ENCODE measurements at regions not wholly inside any gene's neighbourhood (a gene's known extent, or its start where the extent isn't known, plus 50 kb on each side); places are given as distances from the start of the nearest gene placed in this dataset.

DNA sequence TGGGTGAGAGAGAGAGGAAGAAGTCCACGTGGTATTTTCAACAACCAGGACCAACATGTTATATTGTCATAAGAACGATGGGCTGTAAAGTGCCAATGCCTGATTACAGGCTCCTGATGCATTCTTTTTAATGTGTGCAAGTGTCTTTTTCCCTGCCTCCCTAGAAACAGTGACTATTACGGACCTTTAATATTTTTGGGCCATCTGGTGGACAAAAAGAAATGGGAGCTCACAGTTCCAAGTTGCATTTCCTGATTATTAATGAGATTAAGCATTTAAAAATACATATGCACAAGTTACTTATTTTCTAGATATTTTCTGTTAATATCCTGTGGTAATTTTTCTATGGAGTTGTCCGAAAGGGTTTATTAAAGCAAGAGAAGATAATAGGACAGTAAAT lies 530.2 kb downstream of the NR2F2 start (continued):
- TF ChIP-seq, protein P1, sequence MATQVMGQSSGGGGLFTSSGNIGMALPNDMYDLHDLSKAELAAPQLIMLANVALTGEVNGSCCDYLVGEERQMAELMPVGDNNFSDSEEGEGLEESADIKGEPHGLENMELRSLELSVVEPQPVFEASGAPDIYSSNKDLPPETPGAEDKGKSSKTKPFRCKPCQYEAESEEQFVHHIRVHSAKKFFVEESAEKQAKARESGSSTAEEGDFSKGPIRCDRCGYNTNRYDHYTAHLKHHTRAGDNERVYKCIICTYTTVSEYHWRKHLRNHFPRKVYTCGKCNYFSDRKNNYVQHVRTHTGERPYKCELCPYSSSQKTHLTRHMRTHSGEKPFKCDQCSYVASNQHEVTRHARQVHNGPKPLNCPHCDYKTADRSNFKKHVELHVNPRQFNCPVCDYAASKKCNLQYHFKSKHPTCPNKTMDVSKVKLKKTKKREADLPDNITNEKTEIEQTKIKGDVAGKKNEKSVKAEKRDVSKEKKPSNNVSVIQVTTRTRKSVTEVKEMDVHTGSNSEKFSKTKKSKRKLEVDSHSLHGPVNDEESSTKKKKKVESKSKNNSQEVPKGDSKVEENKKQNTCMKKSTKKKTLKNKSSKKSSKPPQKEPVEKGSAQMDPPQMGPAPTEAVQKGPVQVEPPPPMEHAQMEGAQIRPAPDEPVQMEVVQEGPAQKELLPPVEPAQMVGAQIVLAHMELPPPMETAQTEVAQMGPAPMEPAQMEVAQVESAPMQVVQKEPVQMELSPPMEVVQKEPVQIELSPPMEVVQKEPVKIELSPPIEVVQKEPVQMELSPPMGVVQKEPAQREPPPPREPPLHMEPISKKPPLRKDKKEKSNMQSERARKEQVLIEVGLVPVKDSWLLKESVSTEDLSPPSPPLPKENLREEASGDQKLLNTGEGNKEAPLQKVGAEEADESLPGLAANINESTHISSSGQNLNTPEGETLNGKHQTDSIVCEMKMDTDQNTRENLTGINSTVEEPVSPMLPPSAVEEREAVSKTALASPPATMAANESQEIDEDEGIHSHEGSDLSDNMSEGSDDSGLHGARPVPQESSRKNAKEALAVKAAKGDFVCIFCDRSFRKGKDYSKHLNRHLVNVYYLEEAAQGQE (IDR thresholded peaks at IDR 0.05; ENCODE audit: borderline replicate concordance) = no peak
- TF ChIP-seq, protein P1 (CRISPR knock-in tag; IDR thresholded peaks at IDR 0.05; ENCODE audit: low read depth) = no peak
- TF ChIP-seq THRAP3 (IDR thresholded peaks at IDR 0.05; ENCODE audit: borderline replicate concordance) = no peak
- TF ChIP-seq ZNF253 (CRISPR knock-in tag; conservative IDR thresholded peaks at IDR 0.05) = no peak
- TF ChIP-seq, protein P2, sequence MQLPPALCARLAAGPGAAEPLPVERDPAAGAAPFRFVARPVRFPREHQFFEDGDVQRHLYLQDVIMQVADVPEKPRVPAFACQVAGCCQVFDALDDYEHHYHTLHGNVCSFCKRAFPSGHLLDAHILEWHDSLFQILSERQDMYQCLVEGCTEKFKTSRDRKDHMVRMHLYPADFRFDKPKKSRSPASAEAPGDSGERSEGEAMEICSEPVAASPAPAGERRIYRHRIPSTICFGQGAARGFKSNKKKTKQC (CRISPR knock-in tag; IDR thresholded peaks at IDR 0.05) = no peak

Measured in K562 (cell line).